ENCODE measurements at regions not wholly inside any gene's neighbourhood (a gene's known extent, or its start where the extent isn't known, plus 50 kb on each side); places are given as distances from the start of the nearest gene placed in this dataset.
"Not testable (repeated sequence)": the region's sequence is repeated elsewhere in the genome, so short reads cannot be mapped to it uniquely, and the experiment has no call there.

- H3K4me3 ChIP-seq (replicated peaks in 1 of 3; ENCODE audit: low read depth in 2 of 3, low read length in 3 of 3); H2AFZ ChIP-seq (ENCODE audit: insufficient read depth, low read depth, low read length, poor library complexity, severe bottlenecking); H3K4me2 ChIP-seq (replicated peaks; ENCODE audit: extremely low read depth, low read length, poor library complexity, severe bottlenecking); H3K9me3 Mint-ChIP-seq; H3K27me3 Mint-ChIP-seq (ENCODE audit: low read depth in 3 of 3); H3K36me3 ChIP-seq (replicated peaks in 1 of 2; ENCODE audit: control insufficient read depth in 1 of 2, insufficient read depth in 2 of 2, low read length in 2 of 2); H3K27ac Mint-ChIP-seq; H3K4me1 Mint-ChIP-seq; H3K4me3 Mint-ChIP-seq; H3K9ac ChIP-seq (ENCODE audit: insufficient read depth, low read length, poor library complexity, severe bottlenecking); H3K27ac ChIP-seq (ENCODE audit: low read depth in 1 of 2, low read length in 2 of 2); intact Hi-C loops (cut with micrococcal nuclease); H3K4me1 ChIP-seq (ENCODE audit: control insufficient read depth in 1 of 2, insufficient read depth in 2 of 2, low read length in 2 of 2); H4K20me1 ChIP-seq (ENCODE audit: insufficient read depth, low read length); H3K9me3 ChIP-seq (replicated peaks in 1 of 2; ENCODE audit: control insufficient read depth in 1 of 2, insufficient read depth in 1 of 2, low read length in 2 of 2); H3K36me3 Mint-ChIP-seq; DNase-seq; H3K79me2 ChIP-seq (ENCODE audit: insufficient read depth, low read length); H3K27me3 ChIP-seq (ENCODE audit: control insufficient read depth in 2 of 2, insufficient read depth in 2 of 2, low read length in 2 of 2): not testable (repeated sequence)
- no CpG with 5 or more reads among the region's 4 CpGs for whole genome bisulfite sequencing (ENCODE audit: insufficient coverage)
These were observed 93.5 kb upstream of the RGPD2 start for GRCh38 chr2:87919023-87919665.

- H3K4me2 ChIP-seq (replicated peaks; ENCODE audit: extremely low read depth, low read length, poor library complexity, severe bottlenecking); H3K27ac ChIP-seq (ENCODE audit: low read depth in 1 of 2, low read length in 2 of 2); H3K4me1 ChIP-seq (ENCODE audit: control insufficient read depth in 1 of 2, insufficient read depth in 2 of 2, low read length in 2 of 2); H3K27me3 ChIP-seq (ENCODE audit: control insufficient read depth in 2 of 2, insufficient read depth in 2 of 2, low read length in 2 of 2); H3K79me2 ChIP-seq (ENCODE audit: insufficient read depth, low read length); H3K4me3 Mint-ChIP-seq; H3K27me3 Mint-ChIP-seq (ENCODE audit: low read depth in 3 of 3); H3K9me3 Mint-ChIP-seq; DNase-seq; H3K36me3 ChIP-seq (replicated peaks in 1 of 2; ENCODE audit: control insufficient read depth in 1 of 2, insufficient read depth in 2 of 2, low read length in 2 of 2); H2AFZ ChIP-seq (ENCODE audit: insufficient read depth, low read depth, low read length, poor library complexity, severe bottlenecking); H3K4me3 ChIP-seq (replicated peaks in 1 of 3; ENCODE audit: low read depth in 2 of 3, low read length in 3 of 3); H3K36me3 Mint-ChIP-seq; intact Hi-C loops (cut with micrococcal nuclease); H3K9me3 ChIP-seq (replicated peaks in 1 of 2; ENCODE audit: control insufficient read depth in 1 of 2, insufficient read depth in 1 of 2, low read length in 2 of 2); H4K20me1 ChIP-seq (ENCODE audit: insufficient read depth, low read length); H3K9ac ChIP-seq (ENCODE audit: insufficient read depth, low read length, poor library complexity, severe bottlenecking); H3K27ac Mint-ChIP-seq; H3K4me1 Mint-ChIP-seq: not testable (repeated sequence)
These were observed 91.6 kb upstream of the RGPD2 start for GRCh38 chr2:87917194-87917593.

- H3K4me2 ChIP-seq (replicated peaks; ENCODE audit: extremely low read depth, low read length, poor library complexity, severe bottlenecking); H3K9ac ChIP-seq (ENCODE audit: insufficient read depth, low read length, poor library complexity, severe bottlenecking); H3K4me3 Mint-ChIP-seq; H3K4me1 Mint-ChIP-seq; H3K79me2 ChIP-seq (ENCODE audit: insufficient read depth, low read length); H3K27me3 ChIP-seq (ENCODE audit: control insufficient read depth in 2 of 2, insufficient read depth in 2 of 2, low read length in 2 of 2); DNase-seq; H3K9me3 ChIP-seq (replicated peaks in 1 of 2; ENCODE audit: control insufficient read depth in 1 of 2, insufficient read depth in 1 of 2, low read length in 2 of 2); H3K36me3 ChIP-seq (replicated peaks in 1 of 2; ENCODE audit: control insufficient read depth in 1 of 2, insufficient read depth in 2 of 2, low read length in 2 of 2); H3K27ac ChIP-seq (ENCODE audit: low read depth in 1 of 2, low read length in 2 of 2); H3K36me3 Mint-ChIP-seq; H2AFZ ChIP-seq (ENCODE audit: insufficient read depth, low read depth, low read length, poor library complexity, severe bottlenecking); H4K20me1 ChIP-seq (ENCODE audit: insufficient read depth, low read length); H3K27me3 Mint-ChIP-seq (ENCODE audit: low read depth in 3 of 3); H3K27ac Mint-ChIP-seq; H3K4me3 ChIP-seq (replicated peaks in 1 of 3; ENCODE audit: low read depth in 2 of 3, low read length in 3 of 3); H3K9me3 Mint-ChIP-seq; intact Hi-C loops (cut with micrococcal nuclease); H3K4me1 ChIP-seq (ENCODE audit: control insufficient read depth in 1 of 2, insufficient read depth in 2 of 2, low read length in 2 of 2): not testable (repeated sequence)
- WGBS (ENCODE audit: insufficient coverage): no CpG with 5 or more reads among the region's 1 CpG
These were observed 85.3 kb upstream of the RGPD2 start for GRCh38 chr2:87910848-87911247.

- DNase-seq; H3K79me2 ChIP-seq (ENCODE audit: insufficient read depth, low read length); H3K4me1 ChIP-seq (ENCODE audit: control insufficient read depth in 1 of 2, insufficient read depth in 2 of 2, low read length in 2 of 2); H3K27ac Mint-ChIP-seq; H3K27me3 Mint-ChIP-seq (ENCODE audit: low read depth in 3 of 3); intact Hi-C loops (cut with micrococcal nuclease); H3K4me2 ChIP-seq (replicated peaks; ENCODE audit: extremely low read depth, low read length, poor library complexity, severe bottlenecking); H2AFZ ChIP-seq (ENCODE audit: insufficient read depth, low read depth, low read length, poor library complexity, severe bottlenecking); H3K4me3 Mint-ChIP-seq; H3K9me3 Mint-ChIP-seq; H3K9me3 ChIP-seq (replicated peaks in 1 of 2; ENCODE audit: control insufficient read depth in 1 of 2, insufficient read depth in 1 of 2, low read length in 2 of 2); H3K4me3 ChIP-seq (replicated peaks in 1 of 3; ENCODE audit: low read depth in 2 of 3, low read length in 3 of 3); H3K9ac ChIP-seq (ENCODE audit: insufficient read depth, low read length, poor library complexity, severe bottlenecking); H3K27ac ChIP-seq (ENCODE audit: low read depth in 1 of 2, low read length in 2 of 2); H3K36me3 Mint-ChIP-seq; H4K20me1 ChIP-seq (ENCODE audit: insufficient read depth, low read length); H3K27me3 ChIP-seq (ENCODE audit: control insufficient read depth in 2 of 2, insufficient read depth in 2 of 2, low read length in 2 of 2); H3K4me1 Mint-ChIP-seq; H3K36me3 ChIP-seq (replicated peaks in 1 of 2; ENCODE audit: control insufficient read depth in 1 of 2, insufficient read depth in 2 of 2, low read length in 2 of 2): not testable (repeated sequence)
- no CpG with 5 or more reads among the region's 1 CpG for WGBS (ENCODE audit: insufficient coverage)
These were observed 83.4 kb upstream of the RGPD2 start for GRCh38 chr2:87909042-87909441.
